Glomerular visceral epithelial cell (primary cell): ENCODE measurements at regions not wholly inside any gene's neighbourhood (a gene's known extent, or its start where the extent isn't known, plus 50 kb on each side); places are given as distances from the start of the nearest gene placed in this dataset.
A peak's percentile ranks its signal among the peaks of the same experiment; 100 is the strongest.
"Not testable (repeated sequence)": the region's sequence is repeated elsewhere in the genome, so short reads cannot be mapped to it uniquely, and the experiment has no call there.

Experiments used
- DNase-seq: peaks from one replicate; pipeline ENCODE4 v3.0.0-alpha.2; 2016; ENCODE audit errors: extremely low spot score

GRCh38 chr5:1636208-1636770 is 112.5 kb upstream of the LPCAT1 start:
- not testable (repeated sequence) for DNase-seq

GRCh38 chr5:1635477-1635876 is 111.7 kb upstream of the LPCAT1 start:
- DNase-seq = not testable (repeated sequence)

GRCh38 chr5:1634337-1634661 is 110.5 kb upstream of the LPCAT1 start:
- no peak for DNase-seq

GRCh38 chr5:1633605-1634336 is 110.0 kb upstream of the LPCAT1 start:
- peak; percentile 77 for DNase-seq

- DNase-seq = not testable (repeated sequence)
Observed at GRCh38 chr5:1631004-1631403, 107.2 kb upstream of the LPCAT1 start.

- DNase-seq = not testable (repeated sequence)
Observed at GRCh38 chr5:1626397-1626796, 102.6 kb upstream of the LPCAT1 start.

GRCh38 chr5:1619531-1619930 is 95.8 kb upstream of the LPCAT1 start:
- DNase-seq = not testable (repeated sequence)

GRCh38 chr5:1618296-1618865 is 94.6 kb upstream of the LPCAT1 start:
- DNase-seq = not testable (repeated sequence)

GRCh38 chr5:1617236-1617755 is 93.5 kb upstream of the LPCAT1 start:
- not testable (repeated sequence) for DNase-seq

GRCh38 chr5:1613515-1613914 is 89.8 kb upstream of the LPCAT1 start:
- not testable (repeated sequence) for DNase-seq

- DNase-seq = not testable (repeated sequence)
Observed at GRCh38 chr5:1610526-1610925, 86.8 kb upstream of the LPCAT1 start.

- not testable (repeated sequence) for DNase-seq
Observed at GRCh38 chr5:1609111-1609510, 85.4 kb upstream of the LPCAT1 start.

GRCh38 chr5:1608336-1608735 is 84.6 kb upstream of the LPCAT1 start:
- DNase-seq = peak; percentile 90

- not testable (repeated sequence) for DNase-seq
Observed at GRCh38 chr5:1606951-1607350, 83.2 kb upstream of the LPCAT1 start.

- not testable (repeated sequence) for DNase-seq
Observed at GRCh38 chr5:1603916-1604315, 80.2 kb upstream of the LPCAT1 start.

- peak; percentile 20 for DNase-seq
Observed at GRCh38 chr5:1601565-1601964, 77.8 kb upstream of the LPCAT1 start.

- peak; percentile 75 for DNase-seq
Observed at GRCh38 chr5:1598950-1599737, 75.4 kb upstream of the LPCAT1 start.

- not testable (repeated sequence) for DNase-seq
Observed at GRCh38 chr5:1597093-1597473, 73.3 kb upstream of the LPCAT1 start.

- not testable (repeated sequence) for DNase-seq
Observed at GRCh38 chr5:1596462-1597092, 72.8 kb upstream of the LPCAT1 start.

GRCh38 chr5:1594357-1595106 is 70.8 kb upstream of the LPCAT1 start:
- DNase-seq = peak; percentile 76

- no peak for DNase-seq
Observed at GRCh38 chr5:1593903-1594356, 70.2 kb upstream of the LPCAT1 start.
